ENCODE measurements at regions not wholly inside any gene's neighbourhood (a gene's known extent, or its start where the extent isn't known, plus 50 kb on each side); places are given as distances from the start of the nearest gene placed in this dataset.

GRCh38 chr16:6066652-6067051, 969.1 kb upstream of the EEF2KMT start:
- Mint-ChIP-seq H3K4me1 (ENCODE audit: unreplicated experiment) (no peaks in the 10 kb centered on the region), H3K4me3 (no peak overlapping the region), H3K36me3 (peaks cover under 1% of the 10 kb centered on the region), H3K27ac (no peak overlapping the region), H3K9me3 (no peaks in the 10 kb centered on the region), H3K27me3 (peaks cover 3% of the 10 kb centered on the region)
- TF ChIP-seq, protein P1, sequence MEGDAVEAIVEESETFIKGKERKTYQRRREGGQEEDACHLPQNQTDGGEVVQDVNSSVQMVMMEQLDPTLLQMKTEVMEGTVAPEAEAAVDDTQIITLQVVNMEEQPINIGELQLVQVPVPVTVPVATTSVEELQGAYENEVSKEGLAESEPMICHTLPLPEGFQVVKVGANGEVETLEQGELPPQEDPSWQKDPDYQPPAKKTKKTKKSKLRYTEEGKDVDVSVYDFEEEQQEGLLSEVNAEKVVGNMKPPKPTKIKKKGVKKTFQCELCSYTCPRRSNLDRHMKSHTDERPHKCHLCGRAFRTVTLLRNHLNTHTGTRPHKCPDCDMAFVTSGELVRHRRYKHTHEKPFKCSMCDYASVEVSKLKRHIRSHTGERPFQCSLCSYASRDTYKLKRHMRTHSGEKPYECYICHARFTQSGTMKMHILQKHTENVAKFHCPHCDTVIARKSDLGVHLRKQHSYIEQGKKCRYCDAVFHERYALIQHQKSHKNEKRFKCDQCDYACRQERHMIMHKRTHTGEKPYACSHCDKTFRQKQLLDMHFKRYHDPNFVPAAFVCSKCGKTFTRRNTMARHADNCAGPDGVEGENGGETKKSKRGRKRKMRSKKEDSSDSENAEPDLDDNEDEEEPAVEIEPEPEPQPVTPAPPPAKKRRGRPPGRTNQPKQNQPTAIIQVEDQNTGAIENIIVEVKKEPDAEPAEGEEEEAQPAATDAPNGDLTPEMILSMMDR (conservative IDR thresholded peaks at IDR 0.05): no peak
- DNase-seq (ENCODE audit: extremely low spot score, unreplicated experiment): no peak

- Mint-ChIP-seq H3K27me3 (peaks cover 3% of the 10 kb centered on the region), H3K9me3 (no peaks in the 10 kb centered on the region), H3K36me3 (no peaks in the 10 kb centered on the region)
These were observed 965.9 kb upstream of the EEF2KMT start for GRCh38 chr16:6063526-6063925.

GRCh38 chr16:6059671-6060070, 962.1 kb upstream of the EEF2KMT start:
- Mint-ChIP-seq H3K9me3 (no peaks in the 10 kb centered on the region), H3K4me3 (no peak overlapping the region), H3K4me1 (ENCODE audit: unreplicated experiment) (no peaks in the 10 kb centered on the region), H3K36me3 (no peaks in the 10 kb centered on the region), H3K27me3 (no peaks in the 10 kb centered on the region), H3K27ac (no peak overlapping the region)
- no peak for DNase-seq (ENCODE audit: extremely low spot score, unreplicated experiment)
- TF ChIP-seq, protein P1 (conservative IDR thresholded peaks at IDR 0.05): no peak

More at GRCh38 chr16:6063526-6063925, 965.9 kb upstream of the EEF2KMT start:
- DNase-seq (ENCODE audit: extremely low spot score, unreplicated experiment): no peak
- Mint-ChIP-seq H3K4me3 (no peak overlapping the region), H3K27ac (no peak overlapping the region), H3K4me1 (ENCODE audit: unreplicated experiment) (no peaks in the 10 kb centered on the region)
- TF ChIP-seq, protein P1 (conservative IDR thresholded peaks at IDR 0.05): no peak

DNA sequence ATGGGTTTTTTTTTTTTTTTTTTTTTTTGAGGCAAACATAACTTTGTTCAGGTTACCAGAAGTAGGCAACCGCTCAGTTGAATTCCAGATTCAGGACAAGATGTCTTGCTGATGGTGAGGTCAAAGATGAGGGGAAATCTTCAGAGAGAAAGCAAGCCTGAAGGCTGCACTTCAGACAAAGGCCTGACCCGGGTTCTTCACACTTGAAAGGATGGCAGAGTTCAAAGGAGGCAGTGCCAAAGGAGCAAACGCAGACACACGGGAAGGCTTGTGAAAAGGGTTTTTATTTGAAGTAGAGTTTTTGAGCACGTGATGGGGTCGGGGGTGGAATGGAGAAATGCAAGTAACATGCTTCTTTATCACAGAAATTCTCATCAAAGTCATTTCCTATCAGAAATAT, 960.2 kb upstream of the EEF2KMT start:
- H3K36me3 Mint-ChIP-seq: no peaks in the 10 kb centered on the region
- H3K4me3 Mint-ChIP-seq: no peak overlapping the region
- TF ChIP-seq, protein P1 (conservative IDR thresholded peaks at IDR 0.05): no peak
- no peaks in the 10 kb centered on the region for H3K9me3 Mint-ChIP-seq
- no peaks in the 10 kb centered on the region for H3K27me3 Mint-ChIP-seq
- no peak for DNase-seq (ENCODE audit: extremely low spot score, unreplicated experiment)
- no peaks in the 10 kb centered on the region for H3K4me1 Mint-ChIP-seq (ENCODE audit: unreplicated experiment)
- H3K27ac Mint-ChIP-seq: no peak overlapping the region

DNA sequence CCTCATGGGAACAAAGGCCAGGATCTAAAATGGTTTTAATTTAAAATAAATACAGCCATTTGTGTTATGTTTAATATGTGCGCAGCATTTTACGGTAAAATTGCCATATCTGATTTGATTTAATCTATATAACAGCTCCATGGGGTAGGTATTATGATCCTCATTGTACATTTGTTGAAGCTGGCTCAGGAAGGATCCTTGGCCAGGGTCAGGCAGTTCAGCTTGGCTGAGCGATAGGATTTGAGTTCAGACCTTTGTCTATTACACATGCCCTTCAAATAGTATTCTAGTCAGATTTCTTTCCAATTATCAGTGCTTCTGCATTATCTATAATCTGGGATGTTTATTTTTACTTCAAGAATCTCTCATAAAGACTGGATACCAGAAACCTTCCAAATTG, 950.4 kb upstream of the EEF2KMT start:
- no peaks in the 10 kb centered on the region for H3K9me3 Mint-ChIP-seq
- no peak for DNase-seq (ENCODE audit: extremely low spot score, unreplicated experiment)
- no peaks in the 10 kb centered on the region for H3K4me1 Mint-ChIP-seq (ENCODE audit: unreplicated experiment)
- peaks cover 6% of the 10 kb centered on the region for H3K27me3 Mint-ChIP-seq
- H3K27ac Mint-ChIP-seq: no peak overlapping the region
- TF ChIP-seq, protein P1 (conservative IDR thresholded peaks at IDR 0.05): no peak
- no peak overlapping the region for H3K4me3 Mint-ChIP-seq
- no peaks in the 10 kb centered on the region for H3K36me3 Mint-ChIP-seq

GRCh38 chr16:6047325-6047724, 949.7 kb upstream of the EEF2KMT start:
- Mint-ChIP-seq H3K27me3 (peaks cover 6% of the 10 kb centered on the region), H3K4me1 (ENCODE audit: unreplicated experiment) (no peaks in the 10 kb centered on the region)

More at GRCh38 chr16:6047325-6047724, 949.7 kb upstream of the EEF2KMT start:
- TF ChIP-seq, protein P1 (conservative IDR thresholded peaks at IDR 0.05): no peak
- H3K36me3 Mint-ChIP-seq: no peaks in the 10 kb centered on the region
- H3K9me3 Mint-ChIP-seq: no peaks in the 10 kb centered on the region
- H3K27ac Mint-ChIP-seq: no peak overlapping the region
- DNase-seq (ENCODE audit: extremely low spot score, unreplicated experiment): no peak
- H3K4me3 Mint-ChIP-seq: no peak overlapping the region
